Liver (tissue), 3 donors: ENCODE measurements at regions not wholly inside any gene's neighbourhood (a gene's known extent, or its start where the extent isn't known, plus 50 kb on each side); places are given as distances from the start of the nearest gene placed in this dataset.
"Not testable (repeated sequence)": the region's sequence is repeated elsewhere in the genome, so short reads cannot be mapped to it uniquely, and the experiment has no call there.

Source experiments
- ATF3 ChIP-seq: IDR thresholded peaks from 2 replicates; pipeline ENCODE4 v1.6.1; 2016; ENCODE audit warnings: antibody characterized with exemption
- CTCF ChIP-seq: fragments of 150-350 bp; IDR thresholded peaks from 2 replicates; pipeline ENCODE4 v1.5.1; 2017; ENCODE audit warnings: improper control_type of control experiment, low read depth, low read length; ENCODE audit not compliant: missing input control
- EGR1 ChIP-seq, 2 donors: IDR thresholded peaks; 2 replicates each; pipeline ENCODE4 v1.6.1; 2016 to 2018; ENCODE audit warnings: antibody characterized with exemption in 2 of 2, low read depth in 2 of 2
- GABPA ChIP-seq, 2 donors: IDR thresholded peaks in 1 of 2; conservative IDR thresholded peaks in 1 of 2; 2 replicates each; pipeline ENCODE4 v1.6.1; 2016; ENCODE audit warnings: antibody characterized with exemption in 2 of 2, mild to moderate bottlenecking in 1 of 2, moderate library complexity in 1 of 2
- HNF4G ChIP-seq: IDR thresholded peaks from 2 replicates; pipeline ENCODE4 v1.6.1; 2016; ENCODE audit warnings: antibody characterized with exemption
- JUND ChIP-seq, 2 donors: IDR thresholded peaks; 2 replicates each; pipeline ENCODE4 v1.6.1; 2016; ENCODE audit warnings: antibody characterized with exemption in 2 of 2
- MAX ChIP-seq: IDR thresholded peaks from 2 replicates; pipeline ENCODE4 v1.6.1; 2016; ENCODE audit warnings: antibody characterized with exemption
- RAD21 ChIP-seq, 2 donors: IDR thresholded peaks; 2 replicates each; pipeline ENCODE4 v1.6.1; 2016; ENCODE audit warnings: antibody characterized with exemption in 2 of 2, mild to moderate bottlenecking in 2 of 2
- REST ChIP-seq: IDR thresholded peaks from 2 replicates; pipeline ENCODE4 v1.6.1; 2016; ENCODE audit warnings: antibody characterized with exemption, mild to moderate bottlenecking
- RXRA ChIP-seq, 2 donors: IDR thresholded peaks; 2 replicates each; pipeline ENCODE4 v1.6.1; 2017 to 2018; ENCODE audit warnings: antibody characterized with exemption in 2 of 2, mild to moderate bottlenecking in 1 of 2
- SP1 ChIP-seq: IDR thresholded peaks from 2 replicates; pipeline ENCODE4 v1.6.1; 2018; ENCODE audit warnings: antibody characterized with exemption, mild to moderate bottlenecking
- YY1 ChIP-seq: IDR thresholded peaks from 2 replicates; pipeline ENCODE4 v1.6.1; 2016; ENCODE audit warnings: antibody characterized with exemption, mild to moderate bottlenecking
- ZBTB33 ChIP-seq: IDR thresholded peaks from 2 replicates; pipeline ENCODE4 v1.6.1; 2016; ENCODE audit warnings: antibody characterized with exemption
- donor health status: healthy.
- donor health status: healthy.

GRCh38 chrX:728639-729038 lies 98.0 kb downstream of the SHOX start:
- not testable (repeated sequence) for TF ChIP-seq CTCF; EGR1 (IDR thresholded peaks at IDR 0.05; ENCODE audit: low read depth in 2 of 2); YY1; GABPA (IDR thresholded peaks at IDR 0.05 in 1 of 2, conservative IDR thresholded peaks at IDR 0.05 in 1 of 2); RAD21 (IDR thresholded peaks at IDR 0.05); ZBTB33; MAX; SP1; REST; JUND (IDR thresholded peaks at IDR 0.05); ATF3; HNF4G; RXRA (IDR thresholded peaks at IDR 0.05)
